ENCODE measurements at regions not wholly inside any gene's neighbourhood (a gene's known extent, or its start where the extent isn't known, plus 50 kb on each side); places are given as distances from the start of the nearest gene placed in this dataset. TPM values are rescaled to one million over a fixed set of nuclear protein-coding genes. Genes with fewer than 3 reads are reported as not detected.

Small RNA genes in the stretch of these regions (small RNA-seq; reads per million reads assigned to genes)
- gene MRPS36P5: not detected
- gene RPS27P21: not detected

Data from omental fat pad (tissue), 1 donor.